ENCODE measurements at regions not wholly inside any gene's neighbourhood (a gene's known extent, or its start where the extent isn't known, plus 50 kb on each side); places are given as distances from the start of the nearest gene placed in this dataset.

DNA sequence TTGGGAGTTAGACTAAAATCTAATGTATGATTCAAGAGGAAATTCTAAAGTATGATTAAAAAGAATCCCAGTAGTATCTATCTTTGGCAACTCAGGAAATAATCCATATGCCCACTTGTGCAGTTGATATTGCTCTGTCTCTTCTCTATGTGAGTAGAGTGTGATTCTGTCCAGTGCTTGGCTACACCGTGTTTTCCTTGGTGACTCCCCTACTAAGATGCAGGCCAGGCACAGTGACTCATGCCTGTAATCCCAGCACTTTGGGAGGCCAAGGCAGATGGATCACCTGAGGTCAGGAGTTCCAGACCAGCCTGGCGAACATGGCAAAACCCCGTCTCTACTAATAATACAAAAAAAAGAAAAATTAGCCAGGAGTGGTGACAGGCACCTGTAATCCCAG lies 495.4 kb downstream of the MAT2B start:
- H3K27ac ChIP-seq: no peak overlapping the region
- no peak for TF ChIP-seq ZFX (IDR thresholded peaks at IDR 0.05; ENCODE audit: borderline replicate concordance)

DNA sequence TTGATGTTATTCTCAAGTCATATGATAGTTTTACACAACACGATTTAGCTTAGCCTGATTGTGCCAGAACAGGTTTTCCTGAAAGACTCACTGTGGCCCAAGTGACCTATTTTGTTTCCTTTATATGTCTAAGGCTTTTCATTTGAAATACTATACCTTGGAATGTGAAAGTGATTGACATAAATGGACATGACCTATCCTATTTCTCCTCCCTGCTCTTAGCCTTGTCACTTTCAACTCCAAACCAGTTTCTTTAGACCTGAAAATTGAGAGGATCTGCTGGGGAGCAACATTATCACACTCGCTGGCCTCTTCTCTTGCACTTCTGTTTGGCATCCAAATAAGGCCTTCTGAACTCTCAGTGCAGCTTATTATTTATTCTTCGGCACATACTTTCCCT lies 496.8 kb downstream of the MAT2B start:
- no peak overlapping the region for H3K27ac ChIP-seq
- TF ChIP-seq ZFX (IDR thresholded peaks at IDR 0.05; ENCODE audit: borderline replicate concordance): no peak
- TF ChIP-seq, protein P1, sequence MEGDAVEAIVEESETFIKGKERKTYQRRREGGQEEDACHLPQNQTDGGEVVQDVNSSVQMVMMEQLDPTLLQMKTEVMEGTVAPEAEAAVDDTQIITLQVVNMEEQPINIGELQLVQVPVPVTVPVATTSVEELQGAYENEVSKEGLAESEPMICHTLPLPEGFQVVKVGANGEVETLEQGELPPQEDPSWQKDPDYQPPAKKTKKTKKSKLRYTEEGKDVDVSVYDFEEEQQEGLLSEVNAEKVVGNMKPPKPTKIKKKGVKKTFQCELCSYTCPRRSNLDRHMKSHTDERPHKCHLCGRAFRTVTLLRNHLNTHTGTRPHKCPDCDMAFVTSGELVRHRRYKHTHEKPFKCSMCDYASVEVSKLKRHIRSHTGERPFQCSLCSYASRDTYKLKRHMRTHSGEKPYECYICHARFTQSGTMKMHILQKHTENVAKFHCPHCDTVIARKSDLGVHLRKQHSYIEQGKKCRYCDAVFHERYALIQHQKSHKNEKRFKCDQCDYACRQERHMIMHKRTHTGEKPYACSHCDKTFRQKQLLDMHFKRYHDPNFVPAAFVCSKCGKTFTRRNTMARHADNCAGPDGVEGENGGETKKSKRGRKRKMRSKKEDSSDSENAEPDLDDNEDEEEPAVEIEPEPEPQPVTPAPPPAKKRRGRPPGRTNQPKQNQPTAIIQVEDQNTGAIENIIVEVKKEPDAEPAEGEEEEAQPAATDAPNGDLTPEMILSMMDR (IDR thresholded peaks at IDR 0.05): no peak

DNA sequence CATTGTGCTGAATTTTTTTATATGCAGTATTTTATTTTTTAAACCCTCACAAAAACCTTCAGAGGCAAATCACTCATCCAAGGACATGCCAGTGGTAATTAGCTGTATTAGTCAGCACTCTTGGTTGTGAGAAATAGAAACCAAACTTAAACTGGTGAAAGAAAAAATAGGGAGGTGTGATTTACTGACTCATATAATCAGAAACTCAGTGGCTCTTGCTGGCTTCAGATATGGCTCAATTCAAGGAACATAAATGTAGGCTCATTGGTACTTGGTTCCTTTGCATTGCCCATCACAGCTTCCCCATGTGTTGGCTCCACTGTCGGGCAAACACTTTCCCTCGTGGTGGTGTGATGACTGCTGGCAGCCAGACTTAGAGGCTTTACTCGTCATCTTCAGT lies 497.2 kb downstream of the MAT2B start:
- no peak overlapping the region for H3K27ac ChIP-seq
- no peak for TF ChIP-seq ZFX (IDR thresholded peaks at IDR 0.05; ENCODE audit: borderline replicate concordance)
- TF ChIP-seq, protein P1 (IDR thresholded peaks at IDR 0.05): no peak

DNA sequence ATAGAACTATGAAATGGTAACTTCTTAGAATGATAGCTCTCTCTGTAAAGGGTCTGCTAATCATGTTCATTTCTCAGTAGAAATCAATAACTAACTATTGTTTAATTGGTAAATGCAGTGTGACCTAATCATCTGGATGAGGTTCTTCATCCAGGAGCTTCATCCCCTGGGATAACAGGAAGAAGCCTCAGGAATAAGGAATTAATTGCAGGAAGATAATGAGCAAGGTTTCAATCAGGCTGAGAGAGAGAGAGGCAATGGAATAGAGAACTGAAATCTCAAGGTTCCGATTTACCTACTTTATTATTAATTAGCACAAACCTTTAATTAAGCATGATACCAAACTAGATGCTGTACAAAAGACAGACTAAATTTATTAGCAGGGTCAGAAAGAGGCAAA lies 499.7 kb downstream of the MAT2B start:
- H3K27ac ChIP-seq: no peak overlapping the region
- TF ChIP-seq, protein P1 (IDR thresholded peaks at IDR 0.05): no peak
- TF ChIP-seq ZFX (IDR thresholded peaks at IDR 0.05; ENCODE audit: borderline replicate concordance): no peak

DNA sequence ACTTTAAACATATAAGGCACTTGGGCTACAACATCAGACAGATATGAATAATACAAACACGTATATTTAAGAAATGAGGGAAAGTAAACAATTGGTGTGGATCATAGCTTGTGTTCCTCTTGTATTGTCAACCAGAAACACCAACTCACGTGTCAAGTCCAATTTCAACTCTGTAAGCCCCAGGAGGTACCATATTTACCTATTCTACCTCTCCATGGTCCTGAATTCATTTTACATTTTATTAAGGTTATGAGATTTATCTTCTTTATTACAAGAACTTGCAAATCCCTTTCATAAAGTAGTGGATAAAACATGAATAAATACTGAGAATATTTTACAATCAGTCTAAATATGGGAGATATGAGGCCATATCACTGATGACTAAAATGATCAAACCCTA lies 501.6 kb downstream of the MAT2B start:
- TF ChIP-seq, protein P1 (IDR thresholded peaks at IDR 0.05): no peak
- TF ChIP-seq ZFX (IDR thresholded peaks at IDR 0.05; ENCODE audit: borderline replicate concordance): no peak
- no peak overlapping the region for H3K27ac ChIP-seq

DNA sequence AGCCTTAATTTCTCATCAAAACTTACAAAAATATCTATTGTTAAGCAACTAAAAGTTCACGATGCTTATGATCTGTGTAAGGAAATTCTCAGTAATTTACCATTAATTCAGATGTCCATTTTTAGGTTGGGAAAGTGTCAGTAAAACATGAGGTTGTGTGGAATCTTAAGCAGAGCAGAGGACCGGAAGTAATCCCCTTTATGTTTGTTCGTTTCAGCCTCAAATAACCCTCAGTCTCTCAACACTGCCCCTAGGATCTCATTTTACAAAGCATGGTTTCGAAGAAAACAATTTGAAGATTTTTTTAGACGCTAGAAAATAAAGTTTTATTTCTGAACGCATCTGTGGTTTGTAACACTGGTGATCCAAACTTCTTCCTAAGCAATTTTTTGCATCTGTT lies 504.2 kb downstream of the MAT2B start:
- no peak overlapping the region for H3K27ac ChIP-seq
- TF ChIP-seq, protein P1 (IDR thresholded peaks at IDR 0.05): no peak
- no peak for TF ChIP-seq ZFX (IDR thresholded peaks at IDR 0.05; ENCODE audit: borderline replicate concordance)

DNA sequence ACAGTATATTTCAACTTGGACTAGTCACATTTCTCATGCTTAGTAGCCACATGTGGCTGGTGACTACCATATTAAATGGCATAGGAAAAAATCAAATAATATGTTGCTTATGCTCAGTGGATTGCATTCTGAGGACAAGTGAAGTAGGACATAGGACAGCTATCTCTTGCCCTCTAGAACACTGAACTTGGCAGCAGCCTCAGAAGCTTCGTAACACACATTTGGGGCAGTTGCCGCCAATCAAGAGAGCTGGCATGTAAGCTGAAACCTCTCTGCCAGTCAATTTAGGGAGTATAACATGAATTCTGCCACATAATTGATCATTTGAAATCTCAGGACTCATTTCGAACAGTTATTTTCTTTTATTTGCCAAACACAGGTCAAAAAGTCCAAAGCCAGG lies 505.5 kb downstream of the MAT2B start:
- no peak overlapping the region for H3K27ac ChIP-seq
- TF ChIP-seq ZFX (IDR thresholded peaks at IDR 0.05; ENCODE audit: borderline replicate concordance): no peak
- TF ChIP-seq, protein P1 (IDR thresholded peaks at IDR 0.05): no peak

DNA sequence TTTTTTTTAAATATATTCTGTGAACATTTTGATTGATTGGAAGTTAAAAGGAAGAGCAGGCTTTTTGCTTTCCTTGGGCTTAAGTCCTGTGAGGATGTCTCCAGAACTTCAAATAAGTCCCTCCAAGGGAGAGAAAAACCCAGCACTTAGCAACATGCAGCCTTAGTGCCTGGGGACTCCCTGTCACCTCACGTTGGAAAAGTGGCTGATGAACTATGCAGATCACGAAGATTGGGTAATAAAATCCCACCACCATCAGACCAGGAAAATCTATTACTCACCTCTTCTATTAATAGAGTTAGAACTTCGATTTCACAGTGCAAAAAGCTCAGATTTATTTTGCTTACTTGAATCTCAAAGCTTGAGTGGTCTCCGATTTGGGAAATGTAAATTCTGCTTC lies 507.0 kb downstream of the MAT2B start:
- 0 out of 2 replicates have a peak overlapping the region, but pooled peaks have one; percentile 19 for H3K27ac ChIP-seq
- no peak for TF ChIP-seq ZFX (IDR thresholded peaks at IDR 0.05; ENCODE audit: borderline replicate concordance)
- TF ChIP-seq, protein P1 (IDR thresholded peaks at IDR 0.05): no peak
